ENCODE measurements at regions not wholly inside any gene's neighbourhood (a gene's known extent, or its start where the extent isn't known, plus 50 kb on each side); places are given as distances from the start of the nearest gene placed in this dataset.
A peak's percentile ranks its signal among the peaks of the same experiment; 100 is the strongest.

DNA sequence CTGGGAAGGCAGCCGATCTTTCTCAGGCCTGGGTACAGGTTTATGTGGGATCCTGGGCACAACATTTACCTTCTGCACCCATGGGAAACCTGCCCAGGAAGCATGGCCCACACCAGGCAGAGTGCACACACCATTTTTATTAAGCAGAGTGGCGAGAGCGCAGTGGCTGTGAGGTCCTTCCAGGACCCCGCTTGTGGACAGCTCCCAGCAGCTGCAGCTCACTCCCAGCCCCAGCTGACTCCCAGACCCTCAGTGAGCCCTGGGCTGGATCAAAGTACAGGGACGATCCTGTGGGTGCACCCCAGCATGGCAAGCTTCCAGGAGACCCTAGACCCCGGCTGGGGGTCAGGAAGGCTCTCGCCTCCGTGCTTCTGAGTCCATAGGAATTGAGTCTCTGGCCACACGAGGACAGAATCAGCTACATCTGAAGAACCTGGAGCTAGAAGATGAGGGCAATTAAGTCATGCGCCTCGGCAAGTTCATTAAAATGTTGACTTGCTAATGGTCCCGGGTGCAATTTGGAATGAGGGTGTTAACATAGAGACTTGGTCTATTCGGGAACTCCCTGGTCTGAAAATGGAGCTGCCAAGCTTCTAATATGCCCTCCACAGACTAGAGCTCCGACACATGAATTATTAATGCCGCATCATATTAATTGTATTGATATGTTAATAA, 65.4 kb upstream of the SLCO4A1 start:
- Mint-ChIP-seq H3K27ac (no peak overlapping the region), H3K4me3 (no peak overlapping the region), H3K9me3 (no peaks in the 10 kb centered on the region), H3K27me3 (peaks cover 25 to 62% of the 10 kb centered on the region in 2 donors), H3K36me3 (no peaks in the 10 kb centered on the region), H3K4me1 (no peaks in the 10 kb centered on the region)
- peaks cover 16% of the 10 kb centered on the region for H3K27me3 ChIP-seq (ENCODE audit: insufficient read depth, low read length, poor library complexity, severe bottlenecking)
- no peak overlapping the region for H3K4me3 ChIP-seq (ENCODE audit: low read length)
- no peaks in the 10 kb centered on the region for H3K9me3 ChIP-seq (ENCODE audit: low read length)
- POLR2A ChIA-PET: no interaction called here
- DNase-seq: no peak
- CTCF ChIA-PET: no interaction called here
- H3K27ac ChIP-seq (ENCODE audit: low read depth, low read length): no peak overlapping the region
- no peaks in the 10 kb centered on the region for H3K4me1 ChIP-seq (ENCODE audit: insufficient read depth, low read length)
- H3K36me3 ChIP-seq (ENCODE audit: insufficient read depth, low read length): no peaks in the 10 kb centered on the region

- no peak overlapping the region for H3K4me3 Mint-ChIP-seq
- H3K27ac ChIP-seq (ENCODE audit: low read depth, low read length): no peak overlapping the region
- DNase-seq: no peak
- POLR2A ChIA-PET: no interaction called here
- H3K4me3 ChIP-seq (ENCODE audit: low read length): no peak overlapping the region
- no peaks in the 10 kb centered on the region for H3K4me1 ChIP-seq (ENCODE audit: insufficient read depth, low read length)
- no peaks in the 10 kb centered on the region for H3K9me3 Mint-ChIP-seq
- no peaks in the 10 kb centered on the region for H3K9me3 ChIP-seq (ENCODE audit: low read length)
- no peaks in the 10 kb centered on the region for H3K36me3 ChIP-seq (ENCODE audit: insufficient read depth, low read length)
- H3K27me3 Mint-ChIP-seq: peaks cover 27 to 64% of the 10 kb centered on the region in 2 donors
- no peaks in the 10 kb centered on the region for H3K4me1 Mint-ChIP-seq
- no peak overlapping the region for H3K27ac Mint-ChIP-seq
- H3K36me3 Mint-ChIP-seq: no peaks in the 10 kb centered on the region
- CTCF ChIA-PET: no interaction called here
- H3K27me3 ChIP-seq (ENCODE audit: insufficient read depth, low read length, poor library complexity, severe bottlenecking): peaks cover 16% of the 10 kb centered on the region
These were observed 64.8 kb upstream of the SLCO4A1 start for GRCh38 chr20:62577490-62577836.

DNA sequence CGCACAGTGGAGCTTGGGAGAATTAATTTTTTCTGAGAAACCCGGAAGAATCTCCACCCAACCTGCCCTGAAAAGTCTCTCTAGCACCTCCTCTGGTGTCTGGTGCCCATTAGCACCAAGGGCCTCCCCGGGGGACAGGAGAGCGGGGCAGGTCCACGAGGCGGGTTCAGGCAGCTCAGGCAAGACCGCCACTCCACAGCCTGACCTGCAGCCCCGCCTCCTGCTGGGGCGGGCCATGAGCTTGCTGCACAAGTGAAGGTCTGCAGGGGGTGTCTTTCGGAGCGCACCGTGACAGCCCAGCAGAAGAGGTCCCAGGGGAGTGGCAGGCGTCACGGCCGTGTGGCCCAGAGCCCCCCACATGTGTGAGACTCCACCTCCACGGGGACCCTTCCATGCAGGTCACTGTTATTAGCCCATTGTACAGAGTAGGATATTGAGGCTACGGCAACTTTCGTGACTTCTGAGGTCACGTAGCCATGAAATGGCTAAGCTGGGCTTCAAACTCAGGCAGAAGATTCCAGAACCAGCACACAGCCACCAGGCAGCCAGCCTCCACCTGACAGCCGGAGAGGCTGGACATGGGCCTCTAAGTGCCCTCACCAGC, 63.9 kb upstream of the SLCO4A1 start:
- Histone ChIP-seq H3K9me3 (ENCODE audit: low read length) (no peaks in the 10 kb centered on the region), H3K27ac (ENCODE audit: low read depth, low read length) (no peak overlapping the region), H3K27me3 (ENCODE audit: insufficient read depth, low read length, poor library complexity, severe bottlenecking) (peaks cover 16% of the 10 kb centered on the region), H3K4me1 (ENCODE audit: insufficient read depth, low read length) (no peaks in the 10 kb centered on the region), H3K4me3 (ENCODE audit: low read length) (no peak overlapping the region), H3K36me3 (ENCODE audit: insufficient read depth, low read length) (no peaks in the 10 kb centered on the region)
- no peaks in the 10 kb centered on the region for H3K4me1 Mint-ChIP-seq
- no peak overlapping the region for H3K4me3 Mint-ChIP-seq
- H3K27me3 Mint-ChIP-seq: peaks cover 32 to 71% of the 10 kb centered on the region in 2 donors
- no peak for DNase-seq
- ChIA-PET CTCF (no interaction called here), POLR2A (no interaction called here)
- H3K36me3 Mint-ChIP-seq: no peaks in the 10 kb centered on the region
- H3K9me3 Mint-ChIP-seq: no peaks in the 10 kb centered on the region
- H3K27ac Mint-ChIP-seq: no peak overlapping the region

GRCh38 chr20:62580052-62580451, 62.3 kb upstream of the SLCO4A1 start:
- no peaks in the 10 kb centered on the region for H3K4me1 Mint-ChIP-seq
- peaks cover 0 to 1% (median 0%) of the 10 kb centered on the region in 5 donors for H3K9me3 Mint-ChIP-seq
- no peaks in the 10 kb centered on the region for H3K9me3 ChIP-seq (ENCODE audit: low read length)
- no peaks in the 10 kb centered on the region for H3K36me3 Mint-ChIP-seq
- H3K27me3 ChIP-seq (ENCODE audit: insufficient read depth, low read length, poor library complexity, severe bottlenecking): peaks cover 15% of the 10 kb centered on the region
- H3K27ac ChIP-seq (ENCODE audit: low read depth, low read length): no peak overlapping the region
- no peak overlapping the region for H3K27ac Mint-ChIP-seq
- no peak overlapping the region for H3K4me3 Mint-ChIP-seq
- CTCF ChIA-PET: no interaction called here
- POLR2A ChIA-PET: no interaction called here
- DNase-seq: no peak
- no peaks in the 10 kb centered on the region for H3K4me1 ChIP-seq (ENCODE audit: insufficient read depth, low read length)
- peaks cover 25 to 71% of the 10 kb centered on the region in 2 donors for H3K27me3 Mint-ChIP-seq
- no peaks in the 10 kb centered on the region for H3K36me3 ChIP-seq (ENCODE audit: insufficient read depth, low read length)
- no peak overlapping the region for H3K4me3 ChIP-seq (ENCODE audit: low read length)

DNA sequence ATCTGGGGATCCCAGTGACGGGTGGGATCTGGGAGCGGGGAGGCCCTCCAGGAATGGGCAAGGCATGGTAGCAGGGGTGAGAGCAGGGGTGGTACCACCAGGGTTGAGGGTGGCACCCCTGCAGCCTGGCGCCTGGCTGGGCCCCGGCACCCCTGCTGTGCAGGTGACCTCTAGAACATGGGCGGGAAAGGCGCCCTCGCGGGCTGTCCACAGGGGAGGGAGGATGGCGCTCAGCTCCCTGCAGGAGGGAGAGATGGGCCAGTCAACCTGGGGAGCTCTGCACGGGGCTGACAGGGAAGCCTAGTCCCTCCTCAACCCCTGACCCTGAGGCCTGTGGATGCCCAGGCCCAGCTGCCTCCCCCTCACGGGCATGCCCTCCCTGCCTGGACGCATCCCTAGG, 61.6 kb upstream of the SLCO4A1 start:
- H3K36me3 Mint-ChIP-seq: no peaks in the 10 kb centered on the region

DNA sequence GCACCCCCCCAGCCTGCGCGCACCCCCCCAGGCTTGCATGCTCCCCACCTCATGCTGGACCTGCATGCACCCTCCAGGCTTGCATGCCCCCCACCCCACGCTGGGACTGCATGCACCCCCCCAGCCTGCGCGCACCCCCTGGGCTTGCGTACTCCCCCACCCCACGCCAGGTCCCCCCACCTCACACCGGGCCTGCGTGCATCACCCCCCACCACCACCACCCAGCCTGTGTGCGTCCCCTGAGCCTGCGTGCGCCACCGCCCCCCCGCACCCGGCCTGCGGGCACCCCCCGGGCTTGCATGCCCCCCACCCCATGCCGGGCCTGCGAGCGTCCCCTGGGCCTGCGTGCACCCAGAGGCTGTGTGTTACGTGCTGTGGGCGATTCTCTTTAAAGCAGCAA, 61.0 kb upstream of the SLCO4A1 start:
- POLR2A ChIA-PET: no interaction called here
- H3K4me1 Mint-ChIP-seq: no peaks in the 10 kb centered on the region
- no peak overlapping the region for H3K27ac ChIP-seq (ENCODE audit: low read depth, low read length)
- DNase-seq: no peak
- no peaks in the 10 kb centered on the region for H3K36me3 ChIP-seq (ENCODE audit: insufficient read depth, low read length)
- no peak overlapping the region for H3K4me3 Mint-ChIP-seq
- peaks cover 20 to 70% of the 10 kb centered on the region in 2 donors for H3K27me3 Mint-ChIP-seq
- H3K4me1 ChIP-seq (ENCODE audit: insufficient read depth, low read length): no peaks in the 10 kb centered on the region
- H3K4me3 ChIP-seq (ENCODE audit: low read length): no peak overlapping the region
- no peak overlapping the region for H3K27ac Mint-ChIP-seq
- H3K9me3 Mint-ChIP-seq: peaks cover 0 to 3% (median 0%) of the 10 kb centered on the region in 5 donors
- no peaks in the 10 kb centered on the region for H3K9me3 ChIP-seq (ENCODE audit: low read length)
- H3K36me3 Mint-ChIP-seq: no peaks in the 10 kb centered on the region
- peaks cover 15% of the 10 kb centered on the region for H3K27me3 ChIP-seq (ENCODE audit: insufficient read depth, low read length, poor library complexity, severe bottlenecking)
- CTCF ChIA-PET: no interaction called here

More for the DNA sequence above, 61.6 kb upstream of the SLCO4A1 start:
- peaks cover 20 to 69% of the 10 kb centered on the region in 2 donors for H3K27me3 Mint-ChIP-seq
- ChIA-PET POLR2A (no interaction called here), CTCF (no interaction called here)
- peaks cover 15% of the 10 kb centered on the region for H3K27me3 ChIP-seq (ENCODE audit: insufficient read depth, low read length, poor library complexity, severe bottlenecking)
- no peaks in the 10 kb centered on the region for H3K4me1 ChIP-seq (ENCODE audit: insufficient read depth, low read length)
- no peaks in the 10 kb centered on the region for H3K4me1 Mint-ChIP-seq
- H3K9me3 Mint-ChIP-seq: peaks cover 0 to 3% (median 0%) of the 10 kb centered on the region in 5 donors
- H3K27ac ChIP-seq (ENCODE audit: low read depth, low read length): no peak overlapping the region
- DNase-seq: no peak
- no peak overlapping the region for H3K27ac Mint-ChIP-seq
- no peaks in the 10 kb centered on the region for H3K36me3 ChIP-seq (ENCODE audit: insufficient read depth, low read length)
- no peak overlapping the region for H3K4me3 Mint-ChIP-seq
- H3K9me3 ChIP-seq (ENCODE audit: low read length): no peaks in the 10 kb centered on the region
- no peak overlapping the region for H3K4me3 ChIP-seq (ENCODE audit: low read length)

DNA sequence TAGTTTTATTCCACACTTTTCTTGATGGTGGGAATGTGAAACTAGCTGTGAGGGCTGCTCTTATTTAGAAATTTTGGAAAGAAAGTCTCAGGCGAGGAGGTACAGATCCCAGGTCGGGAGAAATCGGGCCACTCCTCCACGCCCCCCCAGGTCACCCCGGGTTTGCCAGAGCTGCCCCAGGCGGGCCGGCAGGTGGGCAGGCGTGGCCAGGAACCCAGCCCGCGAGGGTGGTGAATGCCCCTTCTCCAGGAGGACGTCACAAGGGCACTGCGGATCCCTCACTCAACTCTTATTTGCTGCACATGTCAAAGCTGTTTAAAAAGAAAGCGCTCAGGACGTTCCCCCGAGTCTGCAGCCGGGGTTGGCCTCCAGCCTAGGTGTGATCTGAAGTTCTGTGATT, 60.5 kb upstream of the SLCO4A1 start:
- Mint-ChIP-seq H3K27me3 (peaks cover 21 to 67% of the 10 kb centered on the region in 2 donors), H3K4me3 (no peak overlapping the region), H3K27ac (no peak overlapping the region), H3K9me3 (peaks cover 0 to 3% (median 0%) of the 10 kb centered on the region in 5 donors), H3K36me3 (no peaks in the 10 kb centered on the region), H3K4me1 (no peaks in the 10 kb centered on the region)
- CTCF ChIA-PET: no interaction called here
- Histone ChIP-seq H3K4me1 (ENCODE audit: insufficient read depth, low read length) (no peaks in the 10 kb centered on the region), H3K4me3 (ENCODE audit: low read length) (no peak overlapping the region), H3K27ac (ENCODE audit: low read depth, low read length) (no peak overlapping the region), H3K9me3 (ENCODE audit: low read length) (no peaks in the 10 kb centered on the region), H3K27me3 (ENCODE audit: insufficient read depth, low read length, poor library complexity, severe bottlenecking) (peaks cover 12% of the 10 kb centered on the region), H3K36me3 (ENCODE audit: insufficient read depth, low read length) (no peaks in the 10 kb centered on the region)
- DNase-seq: no peak
- POLR2A ChIA-PET: no interaction called here

GRCh38 chr20:62583424-62583920, 58.8 kb upstream of the SLCO4A1 start:
- Histone ChIP-seq H3K4me1 (ENCODE audit: insufficient read depth, low read length) (no peaks in the 10 kb centered on the region), H3K27ac (ENCODE audit: low read depth, low read length) (no peak overlapping the region), H3K27me3 (ENCODE audit: insufficient read depth, low read length, poor library complexity, severe bottlenecking) (peaks cover 7% of the 10 kb centered on the region), H3K4me3 (ENCODE audit: low read length) (no peak overlapping the region), H3K9me3 (ENCODE audit: low read length) (no peaks in the 10 kb centered on the region), H3K36me3 (ENCODE audit: insufficient read depth, low read length) (no peaks in the 10 kb centered on the region)
- Mint-ChIP-seq H3K27ac (peak overlapping the region in 1 of 8 donors; percentile 54), H3K36me3 (no peaks in the 10 kb centered on the region), H3K9me3 (peaks cover 0 to 3% (median 0%) of the 10 kb centered on the region in 5 donors), H3K27me3 (peaks cover 21 to 58% of the 10 kb centered on the region in 2 donors), H3K4me3 (no peak overlapping the region), H3K4me1 (no peaks in the 10 kb centered on the region)
- no peak for DNase-seq
- POLR2A ChIA-PET: no interaction called here
- CTCF ChIA-PET: interaction anchor here (0.6 kb wide), 1 partner anchor 326 kb away, joined by 3 read pairs; no protein-coding TSS in a partner anchor
